Muscle layer of colon (tissue), 2 donors: ENCODE measurements at regions not wholly inside any gene's neighbourhood (a gene's known extent, or its start where the extent isn't known, plus 50 kb on each side); places are given as distances from the start of the nearest gene placed in this dataset.

ENCODE experiments used
- H3K27ac ChIP-seq: one replicate; pipeline ENCODE4 v1.7.0; 2013; ENCODE audit warnings: low read depth, mild to moderate bottlenecking, low read length, moderate library complexity
- H3K27me3 ChIP-seq, 2 donors: one replicate each; pipeline ENCODE4 v1.7.0; 2013; ENCODE audit warnings: low read length in 2 of 2, mild to moderate bottlenecking in 2 of 2; ENCODE audit not compliant: insufficient read depth in 2 of 2, control insufficient read depth in 1 of 2
- H3K36me3 ChIP-seq: one replicate; pipeline ENCODE4 v1.7.0; 2013; ENCODE audit warnings: mild to moderate bottlenecking, low read length; ENCODE audit not compliant: insufficient read depth
- H3K4me1 ChIP-seq: one replicate; pipeline ENCODE4 v1.7.0; 2013; ENCODE audit warnings: mild to moderate bottlenecking, low read length; ENCODE audit not compliant: insufficient read depth
- H3K4me3 ChIP-seq, 2 donors: one replicate each; pipeline ENCODE4 v1.7.0; 2013; ENCODE audit warnings: low read length in 2 of 2, low read depth in 1 of 2, mild to moderate bottlenecking in 1 of 2, moderate library complexity in 1 of 2
- H3K9ac ChIP-seq: one replicate; pipeline ENCODE4 v1.7.0; 2013; ENCODE audit warnings: low read length
- H3K9me3 ChIP-seq: one replicate; pipeline ENCODE4 v1.7.0; 2013; ENCODE audit warnings: mild to moderate bottlenecking, low read length
- donor health status: abdominal sarcoma.
- donor health status: Adenocarcinoma of cecum.

DNA sequence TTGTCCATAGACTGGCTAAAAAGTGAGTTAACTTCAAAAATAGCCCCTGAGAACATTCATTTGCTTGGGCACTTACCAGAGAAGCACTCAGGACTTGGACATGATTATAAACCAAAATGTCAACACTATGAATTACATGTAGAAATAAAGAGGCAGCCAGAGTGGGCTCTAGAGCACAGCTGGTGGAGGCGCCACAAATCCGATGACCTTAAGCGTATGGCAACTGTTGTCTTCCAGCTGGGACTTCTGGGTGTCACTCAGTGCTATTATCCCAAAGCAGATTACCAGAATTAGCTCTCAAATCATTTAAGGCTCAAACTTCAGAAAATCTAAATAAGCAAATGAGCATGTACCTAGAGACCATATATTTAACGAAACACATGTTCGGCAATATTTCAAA, 1255.5 kb upstream of the SLC10A2 start:
- Histone ChIP-seq H3K27ac (no peak overlapping the region), H3K9me3 (no peaks in the 10 kb centered on the region)

DNA sequence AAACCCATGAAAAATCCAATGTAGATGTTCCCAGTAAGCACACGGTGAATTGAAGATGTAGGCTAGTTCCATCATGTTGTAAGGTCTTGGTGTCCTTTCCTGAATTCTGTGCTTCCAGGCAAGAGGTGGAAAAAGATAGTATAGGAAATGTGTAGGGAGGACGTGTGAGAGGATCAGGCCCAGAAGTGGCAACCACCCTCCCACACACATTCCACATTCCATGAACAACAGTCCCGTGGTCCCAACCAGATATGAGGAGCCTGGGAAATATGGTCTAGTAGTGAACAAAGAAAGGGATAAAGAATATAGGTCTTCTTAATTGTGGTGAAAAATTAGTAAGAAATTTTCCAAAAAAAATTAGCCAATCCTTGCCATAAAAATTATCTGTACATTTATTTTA, 1254.2 kb upstream of the SLC10A2 start:
- Histone ChIP-seq H3K4me1 (no peaks in the 10 kb centered on the region), H3K36me3 (no peaks in the 10 kb centered on the region), H3K27ac (no peak overlapping the region), H3K27me3 (no peaks in the 10 kb centered on the region), H3K9ac (no peak overlapping the region), H3K4me3 (no peak overlapping the region), H3K9me3 (no peaks in the 10 kb centered on the region)

More for the DNA sequence above, 1255.5 kb upstream of the SLC10A2 start:
- Histone ChIP-seq H3K4me1 (no peaks in the 10 kb centered on the region), H3K27me3 (no peaks in the 10 kb centered on the region), H3K36me3 (no peaks in the 10 kb centered on the region), H3K4me3 (no peak overlapping the region), H3K9ac (no peak overlapping the region)

DNA sequence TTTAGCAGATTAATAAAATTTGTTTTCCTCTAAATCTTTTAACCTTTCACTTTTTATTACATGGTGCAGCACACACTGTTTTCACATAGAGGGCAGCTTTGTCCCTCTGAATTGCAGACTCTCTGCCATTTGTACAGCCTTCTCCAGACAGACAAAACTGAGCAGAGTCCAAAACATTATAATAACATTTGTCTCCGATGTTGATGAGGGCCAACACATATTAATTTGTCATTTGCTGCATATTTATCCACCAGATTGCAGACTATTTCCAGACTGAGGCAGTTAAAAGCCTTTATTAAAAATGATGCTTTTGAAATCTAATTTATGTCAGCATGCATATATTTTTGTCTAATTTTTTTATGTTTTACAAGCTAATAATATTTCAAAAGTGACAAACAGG, 1251.9 kb upstream of the SLC10A2 start:
- Histone ChIP-seq H3K9me3 (no peaks in the 10 kb centered on the region), H3K36me3 (no peaks in the 10 kb centered on the region), H3K27ac (no peak overlapping the region), H3K4me3 (no peak overlapping the region), H3K27me3 (no peaks in the 10 kb centered on the region), H3K9ac (no peak overlapping the region), H3K4me1 (no peaks in the 10 kb centered on the region)

DNA sequence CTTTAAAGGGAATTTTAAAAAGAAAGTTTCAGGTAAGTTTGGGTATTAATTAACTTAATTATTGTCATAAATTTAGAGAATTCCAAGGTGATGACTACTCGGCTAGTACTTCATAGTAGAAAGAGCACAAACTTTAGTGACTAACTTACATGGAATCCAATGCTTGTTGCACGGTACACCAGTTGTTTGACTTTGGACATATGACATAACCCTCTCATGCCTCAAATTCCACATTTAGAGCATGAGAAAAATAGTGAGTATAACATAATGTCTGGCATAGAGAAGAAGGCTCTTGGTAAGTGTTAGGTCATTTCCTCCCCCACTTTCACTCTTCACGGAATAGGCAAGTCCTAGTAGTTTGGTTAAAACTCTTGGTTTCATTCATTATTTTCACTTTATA, 1249.4 kb upstream of the SLC10A2 start:
- H3K27me3 ChIP-seq = no peaks in the 10 kb centered on the region
- no peak overlapping the region for H3K9ac ChIP-seq
- H3K4me3 ChIP-seq = no peak overlapping the region
- H3K9me3 ChIP-seq = no peaks in the 10 kb centered on the region
- no peaks in the 10 kb centered on the region for H3K36me3 ChIP-seq
- no peak overlapping the region for H3K27ac ChIP-seq
- no peaks in the 10 kb centered on the region for H3K4me1 ChIP-seq

DNA sequence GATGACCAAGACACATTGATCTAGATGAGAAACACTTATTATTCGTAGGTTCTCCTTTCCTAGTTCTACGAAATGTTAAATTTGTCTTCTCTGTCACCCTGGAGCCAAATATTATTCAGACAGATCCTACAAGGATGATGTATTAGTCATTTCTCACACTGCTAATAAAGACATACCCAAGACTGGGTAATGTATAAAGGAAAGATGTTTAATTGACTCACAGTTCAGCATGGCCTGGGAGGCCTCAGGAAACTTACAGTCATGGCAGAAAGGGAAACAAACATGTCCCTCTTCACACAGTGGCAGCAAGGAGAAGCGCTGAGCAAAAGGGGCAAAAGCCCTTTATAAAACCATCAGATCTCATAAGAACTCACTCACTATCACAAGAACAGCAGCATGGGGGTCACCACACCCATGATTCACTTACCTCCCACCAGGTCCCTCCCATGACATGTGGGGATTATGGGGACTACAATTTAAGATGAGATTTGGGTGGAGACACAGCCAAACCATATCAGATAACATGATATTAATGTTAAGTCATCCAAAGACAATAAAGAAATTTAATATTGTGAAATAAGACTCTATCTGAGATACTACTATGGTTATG, 1248.8 kb upstream of the SLC10A2 start:
- H3K27me3 ChIP-seq = no peaks in the 10 kb centered on the region
- no peaks in the 10 kb centered on the region for H3K9me3 ChIP-seq
- H3K9ac ChIP-seq = no peak overlapping the region
- H3K4me1 ChIP-seq = no peaks in the 10 kb centered on the region
- no peak overlapping the region for H3K27ac ChIP-seq
- no peaks in the 10 kb centered on the region for H3K36me3 ChIP-seq
- no peak overlapping the region for H3K4me3 ChIP-seq

DNA sequence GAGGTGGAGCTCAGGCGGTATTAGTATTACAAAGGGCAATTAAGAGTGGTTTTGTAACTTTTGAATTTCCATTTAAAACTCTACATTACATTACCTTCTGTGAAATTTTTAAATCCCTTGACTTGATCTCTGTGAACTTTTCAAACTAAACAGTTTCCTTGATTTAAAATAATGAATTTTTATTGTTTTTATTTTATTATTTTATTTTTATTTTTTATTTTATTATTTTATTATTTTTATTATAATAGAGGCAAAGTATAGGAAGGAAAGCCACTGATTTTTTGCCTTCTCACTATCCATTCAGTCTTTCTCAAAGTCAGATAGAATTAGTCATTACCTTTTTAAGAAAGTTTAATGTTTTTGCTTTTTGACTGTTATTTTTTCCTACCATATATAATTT, 1248.1 kb upstream of the SLC10A2 start:
- Histone ChIP-seq H3K36me3 (no peaks in the 10 kb centered on the region), H3K4me1 (no peaks in the 10 kb centered on the region), H3K9me3 (no peaks in the 10 kb centered on the region)

DNA sequence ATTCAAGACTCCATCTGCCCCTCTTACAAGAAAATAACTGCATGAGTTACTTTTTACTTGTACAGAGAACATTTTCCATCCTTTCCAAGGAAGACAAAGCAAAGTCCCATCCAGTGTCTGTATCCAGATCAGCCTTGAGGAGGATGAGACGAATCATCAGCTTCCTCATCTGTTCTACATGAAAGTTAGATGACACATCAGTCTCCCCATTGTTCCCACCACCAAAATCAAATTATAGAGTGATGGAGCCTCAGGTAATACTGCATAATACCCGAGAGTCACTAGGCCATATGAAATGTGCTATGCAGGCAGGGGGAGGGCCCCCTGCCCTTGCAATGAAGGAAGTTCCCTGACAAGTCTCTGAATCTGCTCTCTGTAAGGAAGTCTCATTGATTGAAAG, 1244.6 kb upstream of the SLC10A2 start:
- Histone ChIP-seq H3K36me3 (no peaks in the 10 kb centered on the region), H3K27me3 (no peaks in the 10 kb centered on the region), H3K4me3 (no peak overlapping the region), H3K9ac (no peak overlapping the region), H3K9me3 (no peaks in the 10 kb centered on the region), H3K27ac (no peak overlapping the region), H3K4me1 (no peaks in the 10 kb centered on the region)

More for the DNA sequence above, 1248.1 kb upstream of the SLC10A2 start:
- Histone ChIP-seq H3K27me3 (no peaks in the 10 kb centered on the region), H3K4me3 (no peak overlapping the region), H3K9ac (no peak overlapping the region), H3K27ac (no peak overlapping the region)

DNA sequence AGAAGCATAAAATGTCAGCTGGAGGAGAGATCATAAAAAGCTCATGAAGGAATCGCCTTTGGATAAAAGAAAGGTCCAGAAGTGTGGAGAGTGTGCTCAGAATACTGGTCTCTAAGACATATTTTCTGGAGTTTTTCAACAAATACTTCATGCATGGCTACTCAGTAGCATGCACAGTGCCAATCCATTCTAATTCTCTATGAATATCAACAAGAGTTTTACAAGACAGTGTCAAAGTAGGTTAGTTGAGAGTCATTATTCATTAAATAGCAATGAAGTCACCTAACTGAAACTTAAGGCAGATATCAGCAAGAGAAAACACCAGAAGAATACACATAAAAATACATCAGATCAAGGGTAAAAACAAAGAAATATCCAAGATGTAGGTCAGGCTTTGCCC, 1243.2 kb upstream of the SLC10A2 start:
- Histone ChIP-seq H3K27me3 (no peaks in the 10 kb centered on the region), H3K27ac (no peak overlapping the region), H3K4me3 (no peak overlapping the region), H3K9me3 (no peaks in the 10 kb centered on the region), H3K9ac (no peak overlapping the region), H3K4me1 (no peaks in the 10 kb centered on the region), H3K36me3 (no peaks in the 10 kb centered on the region)

DNA sequence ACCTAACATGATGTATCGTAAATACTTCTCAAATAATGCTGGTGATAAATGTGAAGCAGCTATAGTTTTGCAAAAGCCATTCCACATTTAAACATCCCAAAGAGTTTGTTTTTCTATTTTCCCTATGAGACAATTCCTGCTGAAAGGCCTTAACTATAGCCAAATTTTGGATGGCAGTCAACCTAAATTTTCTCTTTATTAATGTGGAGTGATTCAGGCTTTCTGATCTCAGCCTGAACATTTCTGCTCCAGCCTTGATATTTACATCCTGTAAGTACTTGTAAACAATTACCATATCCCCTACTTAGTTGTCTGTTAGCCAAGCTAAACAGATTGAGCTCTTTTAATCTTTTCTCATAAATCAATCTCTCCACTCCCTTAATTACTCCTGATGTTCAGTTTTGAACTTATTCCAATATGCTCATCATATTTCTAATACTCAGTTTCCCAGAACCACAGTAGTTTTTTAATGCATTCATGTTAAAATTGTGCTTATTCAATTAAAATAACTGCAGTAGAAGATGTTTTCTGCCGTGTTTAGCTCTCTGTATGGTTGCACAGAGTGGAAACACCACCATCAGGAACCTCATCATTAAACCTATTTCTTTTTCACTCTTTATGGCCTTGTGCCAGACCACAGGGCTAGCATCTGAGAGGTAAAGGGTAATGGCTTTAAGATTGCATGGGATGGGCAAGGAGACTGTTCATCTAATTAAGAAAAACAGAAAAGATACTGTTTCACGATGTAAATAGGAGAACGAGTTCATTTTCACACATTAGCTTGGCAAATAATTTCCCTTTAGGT, 1235.2 kb upstream of the SLC10A2 start:
- H3K9me3 ChIP-seq = no peaks in the 10 kb centered on the region
- H3K36me3 ChIP-seq = no peaks in the 10 kb centered on the region
- H3K27me3 ChIP-seq = no peaks in the 10 kb centered on the region
- no peaks in the 10 kb centered on the region for H3K4me1 ChIP-seq
- no peak overlapping the region for H3K9ac ChIP-seq
- H3K27ac ChIP-seq = no peak overlapping the region
- H3K4me3 ChIP-seq = no peak overlapping the region

DNA sequence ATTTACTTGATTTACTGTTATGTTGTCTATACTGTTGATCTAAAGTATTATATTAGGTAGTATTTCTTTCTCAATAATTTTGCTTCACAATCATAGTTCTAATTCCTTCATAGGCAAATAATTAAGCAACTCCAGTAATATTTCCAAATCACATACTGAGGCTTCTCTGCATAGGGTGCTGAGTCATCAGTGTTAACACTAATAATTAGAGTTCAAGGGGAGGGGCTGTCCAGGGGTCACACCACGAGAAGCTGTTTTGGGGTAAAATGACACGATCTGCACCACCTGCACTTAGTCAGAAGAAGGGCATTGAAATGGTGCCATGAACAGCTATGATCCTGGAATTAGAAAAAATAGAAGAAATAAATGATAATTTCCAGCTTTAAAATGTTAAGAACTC, 1230.9 kb upstream of the SLC10A2 start:
- H3K4me3 ChIP-seq = no peak overlapping the region
- no peaks in the 10 kb centered on the region for H3K9me3 ChIP-seq
- no peak overlapping the region for H3K9ac ChIP-seq
- no peaks in the 10 kb centered on the region for H3K4me1 ChIP-seq
- no peaks in the 10 kb centered on the region for H3K27me3 ChIP-seq
- H3K36me3 ChIP-seq = no peaks in the 10 kb centered on the region
- no peak overlapping the region for H3K27ac ChIP-seq

DNA sequence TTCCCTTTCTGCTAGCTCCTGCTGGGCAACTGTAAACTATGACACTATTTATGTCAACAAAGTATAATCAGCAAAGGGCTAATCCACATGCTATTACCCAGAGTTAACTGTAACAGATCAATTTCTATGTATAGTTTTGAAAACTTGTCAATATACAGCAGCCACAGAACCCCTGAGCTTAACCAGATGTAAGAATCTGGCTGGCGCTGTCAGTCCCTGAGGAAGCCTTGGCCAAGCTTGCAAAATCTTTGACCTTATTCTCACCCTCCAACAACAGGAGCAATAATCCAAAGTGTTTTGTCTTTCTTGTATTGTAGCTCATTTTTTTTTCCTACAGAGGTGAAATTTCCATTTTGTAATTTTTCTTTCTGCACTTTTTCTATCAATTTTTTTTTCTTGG, 1230.1 kb upstream of the SLC10A2 start:
- Histone ChIP-seq H3K9ac (no peak overlapping the region), H3K36me3 (no peaks in the 10 kb centered on the region), H3K27ac (no peak overlapping the region), H3K4me3 (no peak overlapping the region), H3K4me1 (no peaks in the 10 kb centered on the region), H3K9me3 (no peaks in the 10 kb centered on the region), H3K27me3 (no peaks in the 10 kb centered on the region)

DNA sequence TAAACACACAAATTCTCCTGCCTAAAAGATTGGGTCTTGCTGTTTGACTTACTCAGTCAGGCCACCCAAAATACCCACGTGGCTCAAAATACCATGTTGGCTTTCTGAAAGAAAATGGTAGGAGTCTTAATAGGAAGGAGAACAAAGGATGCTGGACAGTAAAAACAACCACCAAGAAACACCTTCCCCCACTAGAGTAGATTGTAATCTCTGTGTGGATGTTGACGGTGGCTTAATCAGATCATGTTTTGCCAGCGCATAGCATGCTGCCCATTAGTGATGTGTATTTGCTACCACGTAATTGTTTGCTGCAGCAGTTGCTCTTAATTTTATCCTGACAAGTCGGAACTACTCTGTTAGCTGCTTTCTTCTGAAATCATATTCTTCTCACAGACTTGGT, 1229.3 kb upstream of the SLC10A2 start:
- Histone ChIP-seq H3K4me3 (no peak overlapping the region), H3K27me3 (no peaks in the 10 kb centered on the region), H3K36me3 (no peaks in the 10 kb centered on the region), H3K9me3 (no peaks in the 10 kb centered on the region), H3K27ac (no peak overlapping the region), H3K9ac (no peak overlapping the region), H3K4me1 (no peaks in the 10 kb centered on the region)
